ENCODE measurements at regions not wholly inside any gene's neighbourhood (a gene's known extent, or its start where the extent isn't known, plus 50 kb on each side); places are given as distances from the start of the nearest gene placed in this dataset.
"Not testable (repeated sequence)": the region's sequence is repeated elsewhere in the genome, so short reads cannot be mapped to it uniquely, and the experiment has no call there.

GRCh38 chr14:39615352-39615751 lies 183.1 kb upstream of the FBXO33 start:
- DNase-seq, result no peak

- no peak for DNase-seq
Measured at GRCh38 chr14:39614297-39614923, 182.2 kb upstream of the FBXO33 start.

- DNase-seq, result no peak
Measured at GRCh38 chr14:39609119-39609518, 176.9 kb upstream of the FBXO33 start.

- no peak for DNase-seq
Measured at GRCh38 chr14:39607978-39608377, 175.7 kb upstream of the FBXO33 start.

- no peak for DNase-seq
Measured at GRCh38 chr14:39603942-39604341, 171.7 kb upstream of the FBXO33 start.

- DNase-seq, result no peak
Measured at GRCh38 chr14:39593377-39593776, 161.1 kb upstream of the FBXO33 start.

GRCh38 chr14:39592116-39592789 lies 160.0 kb upstream of the FBXO33 start:
- DNase-seq, result no peak

- DNase-seq, result not testable (repeated sequence)
Measured at GRCh38 chr14:39589882-39590281, 157.6 kb upstream of the FBXO33 start.

GRCh38 chr14:39582028-39582654 lies 149.9 kb upstream of the FBXO33 start:
- DNase-seq, result no peak

- DNase-seq, result no peak
Measured at GRCh38 chr14:39581474-39581873, 149.2 kb upstream of the FBXO33 start.

- DNase-seq, result no peak
Measured at GRCh38 chr14:39580696-39581095, 148.5 kb upstream of the FBXO33 start.

GRCh38 chr14:39576736-39577135 lies 144.5 kb upstream of the FBXO33 start:
- no peak for DNase-seq

- no peak for DNase-seq
Measured at GRCh38 chr14:39576258-39576657, 144.0 kb upstream of the FBXO33 start.

GRCh38 chr14:39568809-39569538 lies 136.7 kb upstream of the FBXO33 start:
- no peak for DNase-seq

- no peak for DNase-seq
Measured at GRCh38 chr14:39566795-39567194, 134.6 kb upstream of the FBXO33 start.

- no peak for DNase-seq
Measured at GRCh38 chr14:39563361-39563760, 131.1 kb upstream of the FBXO33 start.

GRCh38 chr14:39562175-39562574 lies 129.9 kb upstream of the FBXO33 start:
- DNase-seq, result no peak

- no peak for DNase-seq
Measured at GRCh38 chr14:39558525-39558924, 126.3 kb upstream of the FBXO33 start.

GRCh38 chr14:39555749-39556148 lies 123.5 kb upstream of the FBXO33 start:
- no peak for DNase-seq

GRCh38 chr14:39554576-39554975 lies 122.3 kb upstream of the FBXO33 start:
- DNase-seq, result no peak

GRCh38 chr14:39548358-39548757 lies 116.1 kb upstream of the FBXO33 start:
- DNase-seq, result no peak

- no peak for DNase-seq
Measured at GRCh38 chr14:39547845-39548244, 115.6 kb upstream of the FBXO33 start.

GRCh38 chr14:39505812-39506211 lies 73.6 kb upstream of the FBXO33 start:
- no peak for DNase-seq

GRCh38 chr14:39500253-39500652 lies 68.0 kb upstream of the FBXO33 start:
- no peak for DNase-seq
